H9 (cell line): ENCODE measurements at regions not wholly inside any gene's neighbourhood (a gene's known extent, or its start where the extent isn't known, plus 50 kb on each side); places are given as distances from the start of the nearest gene placed in this dataset.

Experiments
- DNase-seq: peaks from one replicate; pipeline ENCODE4 v3.0.0-alpha.2; 2017
- H2AFZ ChIP-seq: one replicate; pipeline ENCODE4 v1.6.1; 2013; ENCODE audit warnings: mild to moderate bottlenecking, low read length, control low read depth, moderate library complexity
- H2AK5ac ChIP-seq: 2 replicates; pipeline ENCODE4 v1.6.1; 2013; ENCODE audit warnings: low read length, control low read depth, mixed read lengths; ENCODE audit not compliant: insufficient read length
- H2BK120ac ChIP-seq: one replicate; pipeline ENCODE4 v1.6.1; 2013; ENCODE audit warnings: low read depth, mild to moderate bottlenecking, low read length, control low read depth, inconsistent platforms; ENCODE audit not compliant: poor library complexity, severe bottlenecking
- H2BK12ac ChIP-seq: 2 replicates; pipeline ENCODE4 v1.6.1; 2013; ENCODE audit warnings: low read length, control low read depth, mixed read lengths, low read depth; ENCODE audit not compliant: insufficient read length
- H2BK15ac ChIP-seq: 2 replicates; pipeline ENCODE4 v1.6.1; 2013; ENCODE audit warnings: low read depth, low read length, control low read depth
- H2BK20ac ChIP-seq: one replicate; pipeline ENCODE4 v1.6.1; 2013; ENCODE audit warnings: low read depth, mild to moderate bottlenecking, low read length, control low read depth, inconsistent platforms; ENCODE audit not compliant: poor library complexity, severe bottlenecking
- H2BK5ac ChIP-seq: 2 replicates; pipeline ENCODE4 v1.6.1; 2013; ENCODE audit warnings: low read length, control low read depth, mixed read lengths; ENCODE audit not compliant: insufficient read length
- H3K14ac ChIP-seq: 2 replicates; pipeline ENCODE4 v1.6.1; 2013; ENCODE audit warnings: low read length, control low read depth; ENCODE audit not compliant: insufficient read depth
- H3K18ac ChIP-seq: 2 replicates; pipeline ENCODE4 v1.6.1; 2013; ENCODE audit warnings: low read depth, mild to moderate bottlenecking, mixed read lengths, low read length, control low read depth; ENCODE audit not compliant: insufficient read length
- H3K23ac ChIP-seq: 2 replicates; pipeline ENCODE4 v1.6.1; 2013; ENCODE audit warnings: low read length, control low read depth, mixed read lengths, low read depth; ENCODE audit not compliant: insufficient read length
- H3K23me2 ChIP-seq: 2 replicates; pipeline ENCODE4 v1.6.1; 2013; ENCODE audit warnings: low read depth, mild to moderate bottlenecking, mixed read lengths, low read length, control low read depth; ENCODE audit not compliant: insufficient read length, poor library complexity, severe bottlenecking
- H3K27ac ChIP-seq: 2 replicates; pipeline ENCODE4 v1.5.1; 2013; ENCODE audit warnings: low read length, control low read depth, mixed read lengths, low read depth; ENCODE audit not compliant: insufficient read length
- H3K27me3 ChIP-seq: 2 replicates; pipeline ENCODE4 v1.6.1; 2013; ENCODE audit warnings: low read length, control low read depth, inconsistent platforms; ENCODE audit not compliant: insufficient read depth
- H3K4ac ChIP-seq: 2 replicates; pipeline ENCODE4 v1.6.1; 2013; ENCODE audit warnings: low read depth, mild to moderate bottlenecking, control low read depth, inconsistent platforms, low read length, moderate library complexity
- H3K4me1 ChIP-seq: 2 replicates; pipeline ENCODE4 v1.6.1; 2013; ENCODE audit warnings: low read length, control low read depth, inconsistent platforms; ENCODE audit not compliant: insufficient read depth
- H3K4me2 ChIP-seq: 2 replicates; pipeline ENCODE4 v1.6.1; 2013; ENCODE audit warnings: low read length, control low read depth, mixed read lengths; ENCODE audit not compliant: insufficient read length, insufficient read depth
- H3K56ac ChIP-seq: 2 replicates; pipeline ENCODE4 v1.6.1; 2013; ENCODE audit warnings: low read depth, mild to moderate bottlenecking, mixed read lengths, low read length, control low read depth; ENCODE audit not compliant: insufficient read length
- H3K79me1 ChIP-seq: 2 replicates; pipeline ENCODE4 v1.6.1; 2013; ENCODE audit warnings: low read depth, mild to moderate bottlenecking, moderate library complexity, low read length, control low read depth, inconsistent platforms; ENCODE audit not compliant: insufficient read depth, poor library complexity, severe bottlenecking
- H3K79me2 ChIP-seq: 2 replicates; pipeline ENCODE4 v1.6.1; 2013; ENCODE audit warnings: low read length, control low read depth, inconsistent platforms; ENCODE audit not compliant: insufficient read depth
- H3K9ac ChIP-seq: 2 replicates; pipeline ENCODE4 v1.6.1; 2013; ENCODE audit warnings: low read length, control low read depth, mixed read lengths; ENCODE audit not compliant: insufficient read length; ENCODE audit errors: extremely low read depth
- H3K9me3 ChIP-seq: one replicate; pipeline ENCODE4 v1.6.1; 2013; ENCODE audit warnings: low read depth, low read length, inconsistent platforms; ENCODE audit not compliant: control insufficient read depth
- H3T11ph ChIP-seq: one replicate; pipeline ENCODE4 v1.6.1; 2013; ENCODE audit warnings: mild to moderate bottlenecking, low read length, control low read depth, inconsistent platforms
- H4K20me1 ChIP-seq: one replicate; pipeline ENCODE4 v1.6.1; 2013; ENCODE audit not compliant: control insufficient read depth, insufficient read length, insufficient read depth
- H4K5ac ChIP-seq: 2 replicates; pipeline ENCODE4 v1.6.1; 2013; ENCODE audit warnings: low read depth, mild to moderate bottlenecking, mixed read lengths, low read length, control low read depth; ENCODE audit not compliant: insufficient read length
- H4K8ac ChIP-seq: replicated peaks from 2 replicates; pipeline ENCODE4 v1.6.1; 2013; ENCODE audit warnings: low read length, control low read depth, mixed read lengths, low read depth; ENCODE audit not compliant: insufficient read length
- H4K91ac ChIP-seq: 2 replicates; pipeline ENCODE4 v1.6.1; 2013; ENCODE audit warnings: low read depth, mild to moderate bottlenecking, moderate library complexity, mixed read lengths, low read length, control low read depth; ENCODE audit not compliant: insufficient read length
- H3K27ac Mint-ChIP-seq, 3 experiments: 2 replicates in 2 of 3; 3 replicates in 1 of 3; pipeline ENCODE4 v1.8.0; 2020 to 2021; ENCODE audit warnings: mixed read lengths in 3 of 3, mild to moderate bottlenecking in 1 of 3, moderate library complexity in 1 of 3
- H3K27me3 Mint-ChIP-seq: 2 replicates; pipeline ENCODE4 v1.8.0; 2021; ENCODE audit warnings: low read depth, mild to moderate bottlenecking, moderate library complexity, mixed read lengths
- H3K36me3 Mint-ChIP-seq, 3 experiments: 2 replicates in 2 of 3; 3 replicates in 1 of 3; pipeline ENCODE4 v1.8.0; 2020 to 2021; ENCODE audit warnings: low read depth in 3 of 3, mixed read lengths in 3 of 3; ENCODE audit not compliant: insufficient read depth in 1 of 3
- H3K4me1 Mint-ChIP-seq, 2 experiments: 2 replicates each; pipeline ENCODE4 v1.8.0; 2020; ENCODE audit warnings: mixed read lengths in 2 of 2
- H3K4me3 Mint-ChIP-seq, 2 experiments: 2 replicates in 1 of 2; 3 replicates in 1 of 2; pipeline ENCODE4 v1.8.0; 2020 to 2021; ENCODE audit warnings: mild to moderate bottlenecking in 2 of 2, mixed read lengths in 2 of 2, moderate library complexity in 1 of 2
- H3K9me3 Mint-ChIP-seq, 2 experiments: 2 replicates in 1 of 2; 3 replicates in 1 of 2; pipeline ENCODE4 v1.8.0; 2020; ENCODE audit warnings: mild to moderate bottlenecking in 2 of 2, mixed read lengths in 2 of 2, moderate library complexity in 1 of 2
- CTCF ChIP-seq: fragments of 200-600 bp; sonication (generic); conservative IDR thresholded peaks from 3 replicates; pipeline ENCODE4 v1.8.0; 2021; ENCODE audit warnings: antibody characterized with exemption, mild to moderate bottlenecking
- WGBS: extraction: QIAGEN DNeasy Blood & Tissue Kit; methylation state at CpG from one replicate; pipeline ENCODE4 v1.1.7; 2013; ENCODE audit warnings: missing lambda C conversion rate, low lambda C conversion rate, mixed read lengths; ENCODE audit not compliant: insufficient read length; ENCODE audit errors: extremely low coverage; 5-methylcytosine and 5-hydroxymethylcytosine counted together

GRCh38 chr16:8126313-8126712 is 464.0 kb downstream of the TMEM114 start:
- no peak overlapping the region for H3K4ac ChIP-seq
- Mint-ChIP-seq H3K4me3 (no peak overlapping the region), H3K27ac (no peak overlapping the region), H3K9me3 (peaks cover 2 to 3% of the 10 kb centered on the region in 2 experiments; a peak in 3 of 5 replicates), H3K36me3 (0 out of 7 replicates have a peak, but pooled peaks cover 0 to 2% (median 0%) of the 10 kb centered on the region in 3 experiments), H3K4me1 (peaks cover 3 to 6% of the 10 kb centered on the region in 2 experiments; a peak in 1 of 4 replicates), H3K27me3 (no peaks in the 10 kb centered on the region; the same call in 1 of the 2 replicates)
- no peak overlapping the region for H2BK15ac ChIP-seq
- WGBS = no CpG with 5 or more reads among the region's 3 CpGs
- no peak overlapping the region for H3K18ac ChIP-seq
- no peak overlapping the region for H3K14ac ChIP-seq
- no peak overlapping the region for H4K91ac ChIP-seq
- no peak overlapping the region for H3K9ac ChIP-seq
- no peak overlapping the region for H2BK12ac ChIP-seq
- H3K79me1 ChIP-seq = no peaks in the 10 kb centered on the region
- H3K4me1 ChIP-seq = no peaks in the 10 kb centered on the region
- no peak overlapping the region for H3K56ac ChIP-seq
- H3K27ac ChIP-seq = no peak overlapping the region
- H3K23ac ChIP-seq = no peak overlapping the region
- no peak overlapping the region for H4K8ac ChIP-seq
- TF ChIP-seq CTCF = no peak
- no peak overlapping the region for H3K4me2 ChIP-seq
- no peak overlapping the region for H4K5ac ChIP-seq
- no peaks in the 10 kb centered on the region for H4K20me1 ChIP-seq
- H2AK5ac ChIP-seq = no peak overlapping the region
- DNase-seq = no peak
- H2BK5ac ChIP-seq = no peak overlapping the region
- no peaks in the 10 kb centered on the region for H3K23me2 ChIP-seq
- no peaks in the 10 kb centered on the region for H3K27me3 ChIP-seq
- no peak overlapping the region for H2BK120ac ChIP-seq
- H3K9me3 ChIP-seq = peaks cover 4% of the 10 kb centered on the region
- H2BK20ac ChIP-seq = no peak overlapping the region
- H2AFZ ChIP-seq = no peak overlapping the region
- no peaks in the 10 kb centered on the region for H3K79me2 ChIP-seq
- no peak overlapping the region for H3T11ph ChIP-seq
